ENCODE measurements at regions not wholly inside any gene's neighbourhood (a gene's known extent, or its start where the extent isn't known, plus 50 kb on each side); places are given as distances from the start of the nearest gene placed in this dataset.
"Not testable (repeated sequence)": the region's sequence is repeated elsewhere in the genome, so short reads cannot be mapped to it uniquely, and the experiment has no call there.

GRCh38 chr2:91568391-91569338 is 2877.2 kb downstream of the RPIA start:
- DNase-seq (ENCODE audit: low read depth in 2 of 2), result not testable (repeated sequence)

- peak in 1 of 2 donors; percentile 0 for DNase-seq (ENCODE audit: low read depth in 2 of 2)
These were observed 2879.9 kb downstream of the RPIA start for GRCh38 chr2:91571239-91571923.

GRCh38 chr2:91573018-91573417 is 2881.5 kb downstream of the RPIA start:
- not testable (repeated sequence) for DNase-seq (ENCODE audit: low read depth in 2 of 2)

GRCh38 chr2:91573755-91574154 is 2882.3 kb downstream of the RPIA start:
- DNase-seq (ENCODE audit: low read depth in 2 of 2), result not testable (repeated sequence)

GRCh38 chr2:91574255-91574654 is 2882.8 kb downstream of the RPIA start:
- DNase-seq (ENCODE audit: low read depth in 2 of 2), result not testable (repeated sequence)

- not testable (repeated sequence) for DNase-seq (ENCODE audit: low read depth in 2 of 2)
These were observed 2884.2 kb downstream of the RPIA start for GRCh38 chr2:91575701-91576100.

GRCh38 chr2:91577406-91577805 is 2885.9 kb downstream of the RPIA start:
- not testable (repeated sequence) for DNase-seq (ENCODE audit: low read depth in 2 of 2)

GRCh38 chr2:91578678-91579077 is 2887.2 kb downstream of the RPIA start:
- not testable (repeated sequence) for DNase-seq (ENCODE audit: low read depth in 2 of 2)

GRCh38 chr2:91579555-91579954 is 2888.1 kb downstream of the RPIA start:
- not testable (repeated sequence) for DNase-seq (ENCODE audit: low read depth in 2 of 2)

- not testable (repeated sequence) for DNase-seq (ENCODE audit: low read depth in 2 of 2)
These were observed 2888.6 kb downstream of the RPIA start for GRCh38 chr2:91580043-91580442.

GRCh38 chr2:91587098-91587497 is 2895.6 kb downstream of the RPIA start:
- DNase-seq (ENCODE audit: low read depth in 2 of 2), result not testable (repeated sequence)

GRCh38 chr2:91587908-91588535 is 2896.5 kb downstream of the RPIA start:
- not testable (repeated sequence) for DNase-seq (ENCODE audit: low read depth in 2 of 2)

- not testable (repeated sequence) for DNase-seq (ENCODE audit: low read depth in 2 of 2)
These were observed 2897.3 kb downstream of the RPIA start for GRCh38 chr2:91588782-91589223.

GRCh38 chr2:91589454-91590328 is 2898.2 kb downstream of the RPIA start:
- not testable (repeated sequence) for DNase-seq (ENCODE audit: low read depth in 2 of 2)

- not testable (repeated sequence) for DNase-seq (ENCODE audit: low read depth in 2 of 2)
These were observed 2898.9 kb downstream of the RPIA start for GRCh38 chr2:91590381-91590780.

GRCh38 chr2:91591066-91591465 is 2899.6 kb downstream of the RPIA start:
- not testable (repeated sequence) for DNase-seq (ENCODE audit: low read depth in 2 of 2)

GRCh38 chr2:91597436-91597835 is 2906.0 kb downstream of the RPIA start:
- DNase-seq (ENCODE audit: low read depth in 2 of 2), result not testable (repeated sequence)

- not testable (repeated sequence) for DNase-seq (ENCODE audit: low read depth in 2 of 2)
These were observed 2907.0 kb downstream of the RPIA start for GRCh38 chr2:91598519-91598918.

- DNase-seq (ENCODE audit: low read depth in 2 of 2), result not testable (repeated sequence)
These were observed 2907.5 kb downstream of the RPIA start for GRCh38 chr2:91599000-91599399.

- not testable (repeated sequence) for DNase-seq (ENCODE audit: low read depth in 2 of 2)
These were observed 2911.4 kb downstream of the RPIA start for GRCh38 chr2:91602860-91603259.

GRCh38 chr2:91603996-91604395 is 2912.5 kb downstream of the RPIA start:
- not testable (repeated sequence) for DNase-seq (ENCODE audit: low read depth in 2 of 2)
